Stimulated activated CD8-positive, alpha-beta memory T cell treated with anti-CD3 and anti-CD28 coated beads, Interleukin-7, amount 100 ng/mL, for 4 hours (primary cell): ENCODE measurements at regions not wholly inside any gene's neighbourhood (a gene's known extent, or its start where the extent isn't known, plus 50 kb on each side); places are given as distances from the start of the nearest gene placed in this dataset.
"Not testable (repeated sequence)": the region's sequence is repeated elsewhere in the genome, so short reads cannot be mapped to it uniquely, and the experiment has no call there.

Experiments used
- DNase-seq, 2 donors: peaks; one replicate each; pipeline ENCODE4 v3.0.0-alpha.2; 2020; ENCODE audit warnings: low read depth in 2 of 2

GRCh38 chr1:111063595-111063994 lies 76.3 kb downstream of the DRAM2 start:
- DNase-seq: no peak

GRCh38 chr1:111062624-111063023 lies 77.3 kb downstream of the DRAM2 start:
- no peak for DNase-seq

GRCh38 chr1:111062081-111062480 lies 77.8 kb downstream of the DRAM2 start:
- DNase-seq: no peak

- no peak for DNase-seq
Measured at GRCh38 chr1:111054656-111055055, 85.2 kb downstream of the DRAM2 start.

GRCh38 chr1:111052246-111052645 lies 87.6 kb downstream of the DRAM2 start:
- DNase-seq: no peak

- DNase-seq: not testable (repeated sequence)
Measured at GRCh38 chr1:111048253-111048652, 84.5 kb upstream of the LRIF1 start.

- no peak for DNase-seq
Measured at GRCh38 chr1:111045033-111045722, 81.5 kb upstream of the LRIF1 start.

- peak in 1 of 2 donors; percentile 29 for DNase-seq
Measured at GRCh38 chr1:111032295-111032897, 68.7 kb upstream of the LRIF1 start.

- peak; percentile 19 to 42 for DNase-seq
Measured at GRCh38 chr1:111030590-111030989, 66.9 kb upstream of the LRIF1 start.

GRCh38 chr1:111025109-111025508 lies 61.4 kb upstream of the LRIF1 start:
- DNase-seq: no peak

- no peak for DNase-seq
Measured at GRCh38 chr1:111015222-111015621, 51.5 kb upstream of the LRIF1 start.
